Endothelial cell of umbilical vein (primary cell): ENCODE measurements at regions not wholly inside any gene's neighbourhood (a gene's known extent, or its start where the extent isn't known, plus 50 kb on each side); places are given as distances from the start of the nearest gene placed in this dataset.

Experiments used
- BruUV-seq: library from RNA; stranded (reverse); fragments of 400-500 nt; replicated peaks from 2 replicates; lab custom pipeline; 2021; lab: Mats Ljungman, UMichigan
- CTCF ChIA-PET: fragments of 300-600, 350-600 bp; sonication (Branson Sonifier 250); formaldehyde crosslinking; loops from one replicate; lab custom pipeline; 2021; ENCODE audit warnings: antibody characterized with exemption, inconsistent platforms; lab: Charles Lee
- POLR2A ChIA-PET: fragments of 300-600, 350-600 bp; sonication (Branson Sonifier 250); formaldehyde crosslinking; loops from one replicate; lab custom pipeline; 2021; ENCODE audit warnings: antibody characterized with exemption, inconsistent platforms; lab: Charles Lee
- DNase-seq: peaks from one replicate; pipeline ENCODE4 v3.0.0-alpha.2; 2011; ENCODE audit warnings: low read depth, low spot score
- FAIRE-seq: peaks from 2 replicates; lab custom pipeline; 2011; peaks lifted over from hg19 to GRCh38; lab: Jason Lieb, UNC
- H2AFZ ChIP-seq: 2 replicates; pipeline ENCODE4 v1.6.0; 2012; ENCODE audit warnings: low read depth, low read length, control low read depth, inconsistent platforms
- H3K27ac ChIP-seq: 2 replicates; pipeline ENCODE4 v1.5.1; 2011; ENCODE audit warnings: low read depth, mild to moderate bottlenecking, control low read depth, low read length, moderate library complexity; ENCODE audit not compliant: insufficient read depth
- H3K27me3 ChIP-seq, 2 experiments: 2 replicates each; pipeline versions ENCODE4 v1.6.0 to v1.6.1; 2011; ENCODE audit warnings: low read length in 2 of 2, mixed read lengths in 1 of 2; ENCODE audit not compliant: control insufficient read depth in 2 of 2, insufficient read depth in 2 of 2
- H3K36me3 ChIP-seq, 2 experiments: 2 replicates in 1 of 2; 3 replicates in 1 of 2; pipeline ENCODE4 v1.5.1; 2011; ENCODE audit warnings: low read length in 2 of 2, mild to moderate bottlenecking in 1 of 2, moderate library complexity in 1 of 2; ENCODE audit not compliant: control insufficient read depth in 2 of 2, insufficient read depth in 2 of 2; ENCODE audit errors: extremely low read depth in 1 of 2
- H3K4me1 ChIP-seq: 3 replicates; pipeline ENCODE4 v1.5.1; 2011; ENCODE audit warnings: mild to moderate bottlenecking, low read length; ENCODE audit not compliant: control insufficient read depth, insufficient read depth; ENCODE audit errors: extremely low read depth
- H3K4me2 ChIP-seq: 2 replicates; pipeline ENCODE4 v1.6.1; 2011; ENCODE audit warnings: low read length, control low read depth, mixed read lengths; ENCODE audit not compliant: insufficient read depth
- H3K4me3 ChIP-seq, 3 experiments: fragments of 200-600 bp in 1 of 3; sonication (generic), shearing (Covaris generic) in 1 of 3; replicated peaks in 1 of 3; 2 replicates each; pipeline ENCODE4 v1.5.1; 2011 to 2016; ENCODE audit warnings: control low read depth in 3 of 3, low read length in 3 of 3, mild to moderate bottlenecking in 2 of 3, inconsistent platforms in 1 of 3, low read depth in 1 of 3, moderate library complexity in 1 of 3; ENCODE audit not compliant: insufficient read depth in 1 of 3
- H3K79me2 ChIP-seq: 2 replicates; pipeline ENCODE4 v1.6.0; 2012; ENCODE audit warnings: low read length, inconsistent platforms; ENCODE audit not compliant: control insufficient read depth, insufficient read depth
- H3K9ac ChIP-seq: replicated peaks from 2 replicates; pipeline ENCODE3; 2011; ENCODE audit warnings: low read length, control low read depth; ENCODE audit not compliant: insufficient read depth; ENCODE audit errors: extremely low read depth
- H3K9me1 ChIP-seq: replicated peaks from 3 replicates; pipeline ENCODE4 v1.6.0; 2011; ENCODE audit warnings: mild to moderate bottlenecking, low read length; ENCODE audit not compliant: control insufficient read depth, insufficient read depth; ENCODE audit errors: extremely low read depth
- H3K9me3 ChIP-seq: replicated peaks from 2 replicates; pipeline ENCODE4 v1.5.1; 2012; ENCODE audit warnings: low read length, inconsistent platforms; ENCODE audit not compliant: control insufficient read depth, insufficient read depth
- H4K20me1 ChIP-seq: replicated peaks from 2 replicates; pipeline ENCODE3; 2011; ENCODE audit warnings: mild to moderate bottlenecking, low read length; ENCODE audit not compliant: control insufficient read depth, insufficient read depth; ENCODE audit errors: extremely low read depth
- CTCF ChIP-seq, 2 donors: IDR thresholded peaks; 1 replicate in 1 of 2; 2 replicates in 1 of 2; pipeline ENCODE4 v1.5.1; 2011; ENCODE audit warnings: low read length in 2 of 2, mild to moderate bottlenecking in 2 of 2, moderate library complexity in 2 of 2, control low read depth in 1 of 2, inconsistent platforms in 1 of 2, low read depth in 1 of 2; ENCODE audit not compliant: insufficient read depth in 1 of 2; ENCODE audit errors: extremely low read depth in 1 of 2
- EZH2 ChIP-seq: IDR thresholded peaks from 2 replicates; pipeline ENCODE4 v1.6.1; 2012; ENCODE audit warnings: borderline replicate concordance, low read depth, mild to moderate bottlenecking, moderate library complexity, low read length, inconsistent platforms; ENCODE audit not compliant: severe bottlenecking
- FOS ChIP-seq: IDR thresholded peaks from 2 replicates; pipeline ENCODE4 v1.6.1; 2011; ENCODE audit warnings: mild to moderate bottlenecking, low read length, moderate library complexity, borderline replicate concordance; ENCODE audit not compliant: insufficient read depth
- GATA2 ChIP-seq: IDR thresholded peaks from 2 replicates; pipeline ENCODE4 v1.7.0; 2011; ENCODE audit warnings: low read depth, mild to moderate bottlenecking, moderate library complexity, mixed read lengths, low read length; ENCODE audit not compliant: insufficient read length, insufficient read depth
- JUN ChIP-seq: IDR thresholded peaks from 2 replicates; pipeline ENCODE4 v1.6.1; 2011; ENCODE audit warnings: borderline replicate concordance, low read depth; ENCODE audit not compliant: insufficient read length, insufficient read depth
- MAX ChIP-seq: IDR thresholded peaks from 2 replicates; pipeline ENCODE4 v1.6.1; 2011; ENCODE audit not compliant: insufficient read depth, insufficient read length
- MYC ChIP-seq: IDR thresholded peaks from one replicate; pipeline ENCODE4 v1.6.1; 2011; ENCODE audit warnings: mild to moderate bottlenecking, low read depth, low read length
- POLR2A ChIP-seq: IDR thresholded peaks from 2 replicates; pipeline ENCODE4 v1.6.1; 2012; ENCODE audit warnings: low read depth, mild to moderate bottlenecking, control low read depth, low read length
- POLR2AphosphoS5 ChIP-seq: IDR thresholded peaks from 2 replicates; pipeline ENCODE4 v1.6.1; 2012; ENCODE audit warnings: low read depth, mild to moderate bottlenecking, control low read depth, low read length, moderate library complexity; ENCODE audit not compliant: insufficient read depth
- dilution Hi-C: fragments of 300-500 bp; cut with MboI; formaldehyde crosslinking; loops from one replicate; pipeline ENCODE4 v1.15.0; 2019; ENCODE audit warnings: low sequenced_read_pairs; ENCODE audit not compliant: extremely low pct_ligation_motif_present
- intact Hi-C: fragments of 100-400 bp; cut with micrococcal nuclease; formaldehyde crosslinking; loops from one replicate; pipeline ENCODE4 v1.10.0; 2022

GRCh38 chr2:35962585-35963146 lies 392.9 kb upstream of the CRIM1 start:
- Histone ChIP-seq H3K36me3 (no peaks in the 10 kb centered on the region), H3K79me2 (no peaks in the 10 kb centered on the region), H3K9me1 (no peaks in the 10 kb centered on the region), H3K4me1 (no peaks in the 10 kb centered on the region), H3K27me3 (no peaks in the 10 kb centered on the region), H3K4me3 (no peak overlapping the region), H3K27ac (no peak overlapping the region), H3K9me3 (no peaks in the 10 kb centered on the region), H2AFZ (no peak overlapping the region), H4K20me1 (no peaks in the 10 kb centered on the region), H3K4me2 (no peak overlapping the region), H3K9ac (no peak overlapping the region)
- intact Hi-C loops: no loop called here
- TF ChIP-seq CTCF (IDR thresholded peaks at IDR 0.05; ENCODE audit: extremely low read depth in 1 of 2, insufficient read depth in 1 of 2, low read depth in 1 of 2, low read length in 2 of 2): no peak
- no TSS peak for BruUV-seq
- POLR2A ChIA-PET: no interaction called here
- dilution Hi-C loops: no loop called here
- CTCF ChIA-PET: interaction anchor here (1.5 kb wide), 1 partner anchor 8 kb away, joined by 5 read pairs; no protein-coding TSS in a partner anchor
- FAIRE-seq: no peak
- no peak for DNase-seq

GRCh38 chr2:35960596-35960995 lies 395.0 kb upstream of the CRIM1 start:
- no TSS peak for BruUV-seq
- intact Hi-C loops (no loop called here), dilution Hi-C loops (no loop called here)
- no peak overlapping the region for H3K9ac ChIP-seq
- H3K36me3 ChIP-seq: no peaks in the 10 kb centered on the region
- ChIA-PET CTCF (interaction anchor here (1.5 to 2.1 kb wide), 3 partner anchors 8 to 13 kb away, joined by 4 to 5 read pairs (median 4); no protein-coding TSS in a partner anchor), POLR2A (no interaction called here)
- FAIRE-seq (no peak), DNase-seq (peak; percentile 29)
- H3K4me2 ChIP-seq: no peak overlapping the region
- H3K9me3 ChIP-seq: no peaks in the 10 kb centered on the region
- TF ChIP-seq POLR2A (no peak), POLR2AphosphoS5 (no peak), EZH2 (no peak), FOS (no peak), JUN (no peak), MAX (no peak), MYC (no peak), CTCF (IDR thresholded peaks at IDR 0.05; ENCODE audit: extremely low read depth in 1 of 2, insufficient read depth in 1 of 2, low read depth in 1 of 2, low read length in 2 of 2) (no peak), GATA2 (no peak)
- H3K27me3 ChIP-seq: no peaks in the 10 kb centered on the region
- H3K27ac ChIP-seq: no peak overlapping the region
- H2AFZ ChIP-seq: no peak overlapping the region
- no peaks in the 10 kb centered on the region for H3K4me1 ChIP-seq
- H3K79me2 ChIP-seq: no peaks in the 10 kb centered on the region
- H3K4me3 ChIP-seq: no peak overlapping the region
- no peaks in the 10 kb centered on the region for H4K20me1 ChIP-seq
- no peaks in the 10 kb centered on the region for H3K9me1 ChIP-seq
